Right atrium auricular region (tissue), 2 donors: ENCODE measurements at regions not wholly inside any gene's neighbourhood (a gene's known extent, or its start where the extent isn't known, plus 50 kb on each side); places are given as distances from the start of the nearest gene placed in this dataset.

ENCODE experiments used
- DNase-seq: peaks from one replicate; pipeline ENCODE4 v3.0.0-alpha.2; 2019; ENCODE audit warnings: low spot score
- H3K27ac ChIP-seq, 2 donors: fragments of 200-600 bp; sonication (generic); 1 replicate in 1 of 2; 2 replicates in 1 of 2; pipeline ENCODE4 v1.5.1; 2016 to 2019
- H3K27me3 ChIP-seq, 2 donors: fragments of 200-600 bp; sonication (generic); one replicate each; pipeline versions ENCODE4 v1.5.1 to v1.6.0; 2017 to 2019
- H3K36me3 ChIP-seq: fragments of 200-600 bp; sonication (generic); one replicate; pipeline ENCODE4 v1.5.1; 2016
- H3K4me1 ChIP-seq, 2 donors: fragments of 200-600 bp; sonication (generic); one replicate each; pipeline versions ENCODE4 v1.5.1 to v1.6.0; 2017 to 2019
- H3K4me3 ChIP-seq, 2 donors: fragments of 200-600 bp; sonication (generic); 1 replicate in 1 of 2; 2 replicates in 1 of 2; pipeline ENCODE4 v1.5.1; 2017 to 2019; ENCODE audit warnings: mild to moderate bottlenecking in 1 of 2, moderate library complexity in 1 of 2
- H3K9me3 ChIP-seq, 2 donors: fragments of 200-600 bp; sonication (generic); one replicate each; pipeline ENCODE4 v1.5.1; 2019
- CTCF ChIP-seq, 2 donors: fragments of 200-600 bp; sonication (generic); IDR thresholded peaks; one replicate each; pipeline ENCODE4 v1.5.1; 2019; ENCODE audit warnings: antibody characterized with exemption in 2 of 2

DNA sequence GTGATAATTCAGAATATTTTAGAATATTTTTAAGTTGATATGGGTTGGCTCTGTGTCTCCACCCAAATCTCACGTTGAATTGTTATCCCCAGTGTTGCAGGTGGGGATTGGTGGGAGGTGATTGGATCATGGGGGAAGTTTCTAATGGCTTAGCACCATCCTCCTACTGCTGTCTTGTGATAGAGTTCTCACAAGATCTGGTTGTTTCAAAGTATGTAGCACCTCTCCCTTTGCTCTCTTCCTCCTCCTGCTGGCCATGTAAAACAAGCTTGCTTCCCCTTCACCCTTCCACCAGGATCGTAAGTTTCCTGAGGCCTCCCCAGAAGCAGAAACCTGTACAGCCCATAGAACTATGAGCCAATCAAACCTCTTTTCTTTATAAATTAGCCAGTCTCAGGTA is 214.6 kb upstream of the C9orf72 start:
- H3K9me3 ChIP-seq: no peaks in the 10 kb centered on the region
- no peak for DNase-seq
- H3K4me3 ChIP-seq: no peak overlapping the region
- no peaks in the 10 kb centered on the region for H3K36me3 ChIP-seq
- peak in 1 of 2 donors; percentile 15 for TF ChIP-seq CTCF (IDR thresholded peaks at IDR 0.05)
- H3K27me3 ChIP-seq: no peaks in the 10 kb centered on the region
- H3K27ac ChIP-seq: no peak overlapping the region
- no peaks in the 10 kb centered on the region for H3K4me1 ChIP-seq

GRCh38 chr9:27791311-27791710 is 218.0 kb upstream of the C9orf72 start:
- no peak for TF ChIP-seq CTCF (IDR thresholded peaks at IDR 0.05)
- no peaks in the 10 kb centered on the region for H3K27me3 ChIP-seq
- no peaks in the 10 kb centered on the region for H3K36me3 ChIP-seq
- H3K27ac ChIP-seq: no peak overlapping the region
- no peaks in the 10 kb centered on the region for H3K4me1 ChIP-seq
- no peak for DNase-seq
- H3K9me3 ChIP-seq: no peaks in the 10 kb centered on the region
- H3K4me3 ChIP-seq: no peak overlapping the region

DNA sequence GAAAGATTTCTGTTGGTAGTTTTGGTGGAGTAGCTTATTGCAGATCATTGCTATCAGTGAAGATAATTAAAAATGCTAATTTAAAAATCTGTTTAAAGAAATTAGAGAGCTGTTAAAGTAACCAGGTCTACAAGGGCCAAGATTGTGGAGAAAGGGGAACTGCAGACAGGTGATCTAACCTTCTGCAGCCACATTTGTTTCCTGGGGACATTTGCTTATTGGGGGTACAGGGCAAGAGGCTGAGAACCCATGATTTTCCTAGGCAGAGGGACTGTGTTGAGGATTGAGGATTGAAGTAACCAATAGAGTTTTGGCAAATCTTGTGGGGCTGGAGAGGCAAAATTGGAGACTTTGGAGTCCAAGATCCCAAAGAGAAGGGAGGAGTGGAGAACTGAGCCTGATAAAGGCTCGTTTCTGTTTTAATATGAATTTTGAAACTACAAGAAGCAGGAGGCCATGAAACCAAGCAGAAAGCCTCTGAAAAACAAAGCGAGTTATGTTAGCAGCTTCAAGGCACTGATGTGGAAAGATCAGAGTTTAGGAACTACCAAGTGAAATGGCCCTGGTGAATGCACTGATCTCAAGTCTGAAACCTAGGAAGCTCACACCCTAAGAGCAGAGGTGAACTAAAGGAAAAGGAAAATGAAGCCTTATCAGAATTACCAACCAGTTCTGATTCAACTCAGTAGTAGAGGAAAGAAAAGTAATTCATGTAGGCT is 219.8 kb upstream of the C9orf72 start:
- no peak overlapping the region for H3K4me3 ChIP-seq
- H3K27me3 ChIP-seq: no peaks in the 10 kb centered on the region
- H3K27ac ChIP-seq: no peak overlapping the region
- H3K9me3 ChIP-seq: no peaks in the 10 kb centered on the region
- no peaks in the 10 kb centered on the region for H3K4me1 ChIP-seq
- no peaks in the 10 kb centered on the region for H3K36me3 ChIP-seq
- DNase-seq: no peak
- no peak for TF ChIP-seq CTCF (IDR thresholded peaks at IDR 0.05)

DNA sequence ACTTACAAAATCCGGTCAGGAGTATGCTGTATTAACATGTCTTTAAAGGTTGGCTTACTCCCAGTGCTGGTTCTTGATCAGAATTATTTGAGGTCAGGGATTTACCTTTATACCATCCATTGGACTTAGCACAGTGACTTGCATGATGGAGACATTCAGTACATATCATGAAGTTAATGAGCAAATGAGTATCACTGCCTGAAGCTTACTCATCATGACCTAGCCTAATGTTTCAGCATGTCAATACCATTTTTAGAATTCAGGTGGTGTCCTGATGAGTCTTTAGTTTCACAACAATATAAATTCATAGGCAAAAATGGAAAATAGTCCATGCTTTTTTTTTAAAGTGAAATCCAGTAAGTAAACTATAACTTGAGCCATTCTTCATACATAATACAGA is 226.0 kb upstream of the C9orf72 start:
- Histone ChIP-seq H3K9me3 (no peaks in the 10 kb centered on the region), H3K36me3 (no peaks in the 10 kb centered on the region), H3K4me3 (no peak overlapping the region), H3K27ac (no peak overlapping the region), H3K27me3 (no peaks in the 10 kb centered on the region), H3K4me1 (no peaks in the 10 kb centered on the region)
- DNase-seq: no peak
- TF ChIP-seq CTCF (IDR thresholded peaks at IDR 0.05): no peak

DNA sequence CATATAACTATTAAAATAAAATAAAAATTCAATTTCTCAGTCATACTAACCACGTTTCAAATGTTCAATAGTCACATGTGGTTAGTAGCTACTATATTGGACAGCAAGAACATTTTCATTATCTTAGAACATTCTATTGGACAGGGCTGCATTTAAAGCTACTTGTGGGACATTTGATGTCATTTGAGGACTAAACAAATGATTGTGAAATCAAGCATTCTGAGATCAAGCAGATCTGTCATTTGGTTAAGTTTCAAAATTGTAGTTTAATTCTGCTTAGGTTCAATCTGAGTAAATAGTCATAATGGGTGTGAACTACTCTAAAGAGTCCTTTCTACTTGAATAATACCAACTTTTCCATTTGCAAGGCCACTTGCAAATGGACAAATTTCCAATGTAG is 226.9 kb upstream of the C9orf72 start:
- TF ChIP-seq CTCF (IDR thresholded peaks at IDR 0.05): no peak
- Histone ChIP-seq H3K4me3 (no peak overlapping the region), H3K4me1 (no peaks in the 10 kb centered on the region), H3K36me3 (no peaks in the 10 kb centered on the region), H3K9me3 (no peaks in the 10 kb centered on the region), H3K27ac (no peak overlapping the region), H3K27me3 (no peaks in the 10 kb centered on the region)
- no peak for DNase-seq
